NCI-H1048 (cell line): ENCODE measurements at regions not wholly inside any gene's neighbourhood (a gene's known extent, or its start where the extent isn't known, plus 50 kb on each side); places are given as distances from the start of the nearest gene placed in this dataset.
A peak's percentile ranks its signal among the peaks of the same experiment; 100 is the strongest.
"Not testable (repeated sequence)": the region's sequence is repeated elsewhere in the genome, so short reads cannot be mapped to it uniquely, and the experiment has no call there.

ENCODE experiments used
- DNase-seq: peaks from one replicate; lab custom pipeline; 2025; lab: John Stamatoyannopoulos, UW

GRCh38 chr6:79431537-79431933 lies 105.7 kb downstream of the LCA5 start:
- DNase-seq: no peak

- DNase-seq: no peak
These were observed 106.2 kb downstream of the LCA5 start for GRCh38 chr6:79430913-79431536.

- no peak for DNase-seq
These were observed 109.5 kb downstream of the LCA5 start for GRCh38 chr6:79427721-79428120.

GRCh38 chr6:79426625-79427278 lies 110.5 kb downstream of the LCA5 start:
- no peak for DNase-seq

GRCh38 chr6:79425589-79426311 lies 111.5 kb downstream of the LCA5 start:
- no peak for DNase-seq

- no peak for DNase-seq
These were observed 114.0 kb downstream of the LCA5 start for GRCh38 chr6:79423216-79423615.

- no peak for DNase-seq
These were observed 114.6 kb downstream of the LCA5 start for GRCh38 chr6:79422666-79423065.

GRCh38 chr6:79421707-79422484 lies 115.3 kb downstream of the LCA5 start:
- peak; percentile 10 for DNase-seq

GRCh38 chr6:79421001-79421411 lies 116.2 kb downstream of the LCA5 start:
- DNase-seq: no peak

GRCh38 chr6:79420054-79420453 lies 117.2 kb downstream of the LCA5 start:
- no peak for DNase-seq

GRCh38 chr6:79416931-79417330 lies 120.3 kb downstream of the LCA5 start:
- no peak for DNase-seq

GRCh38 chr6:79413562-79414002 lies 123.6 kb downstream of the LCA5 start:
- DNase-seq: no peak

GRCh38 chr6:79410806-79411205 lies 126.4 kb downstream of the LCA5 start:
- no peak for DNase-seq

- DNase-seq: no peak
These were observed 128.8 kb downstream of the LCA5 start for GRCh38 chr6:79408256-79408974.

- DNase-seq: no peak
These were observed 132.6 kb downstream of the LCA5 start for GRCh38 chr6:79404677-79405076.

- DNase-seq: no peak
These were observed 133.0 kb downstream of the LCA5 start for GRCh38 chr6:79404261-79404660.

GRCh38 chr6:79403563-79403962 lies 133.7 kb downstream of the LCA5 start:
- no peak for DNase-seq

GRCh38 chr6:79403086-79403485 lies 134.1 kb downstream of the LCA5 start:
- no peak for DNase-seq

- DNase-seq: no peak
These were observed 137.7 kb downstream of the LCA5 start for GRCh38 chr6:79399499-79399898.

GRCh38 chr6:79398617-79399016 lies 138.6 kb downstream of the LCA5 start:
- not testable (repeated sequence) for DNase-seq

- no peak for DNase-seq
These were observed 140.6 kb downstream of the LCA5 start for GRCh38 chr6:79396625-79397024.

GRCh38 chr6:79394690-79395089 lies 142.5 kb downstream of the LCA5 start:
- no peak for DNase-seq
